HT1080 (cell line): ENCODE measurements at regions not wholly inside any gene's neighbourhood (a gene's known extent, or its start where the extent isn't known, plus 50 kb on each side); places are given as distances from the start of the nearest gene placed in this dataset.
A peak's percentile ranks its signal among the peaks of the same experiment; 100 is the strongest.
"Not testable (repeated sequence)": the region's sequence is repeated elsewhere in the genome, so short reads cannot be mapped to it uniquely, and the experiment has no call there.

Experiments used
- DNase-seq: peaks from one replicate; pipeline ENCODE4 v3.0.0-alpha.2; 2015; ENCODE audit warnings: low read depth

GRCh38 chr2:139721411-139721995 is 941.3 kb upstream of the NXPH2 start:
- DNase-seq, result no peak

DNA sequence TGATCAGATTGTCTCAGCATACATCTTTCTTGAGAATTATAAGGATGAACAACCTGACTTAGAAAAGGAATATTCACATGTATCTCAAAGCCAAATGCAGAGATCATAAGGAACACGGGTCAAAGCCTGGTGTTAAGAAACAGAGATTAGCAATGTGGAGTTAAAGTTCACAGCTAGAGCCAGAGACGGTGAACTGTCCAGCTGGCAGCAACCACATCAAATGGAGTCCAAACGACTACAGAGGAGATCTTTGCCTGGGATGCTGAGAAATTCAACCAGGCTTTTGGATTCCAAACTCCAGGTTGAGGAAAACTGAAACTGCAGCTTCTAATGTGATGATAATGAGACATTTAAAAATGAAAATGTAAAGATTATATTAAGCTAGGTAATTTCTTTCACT is 939.9 kb upstream of the NXPH2 start:
- DNase-seq, result no peak

GRCh38 chr2:139704606-139705005 is 924.4 kb upstream of the NXPH2 start:
- no peak for DNase-seq

DNA sequence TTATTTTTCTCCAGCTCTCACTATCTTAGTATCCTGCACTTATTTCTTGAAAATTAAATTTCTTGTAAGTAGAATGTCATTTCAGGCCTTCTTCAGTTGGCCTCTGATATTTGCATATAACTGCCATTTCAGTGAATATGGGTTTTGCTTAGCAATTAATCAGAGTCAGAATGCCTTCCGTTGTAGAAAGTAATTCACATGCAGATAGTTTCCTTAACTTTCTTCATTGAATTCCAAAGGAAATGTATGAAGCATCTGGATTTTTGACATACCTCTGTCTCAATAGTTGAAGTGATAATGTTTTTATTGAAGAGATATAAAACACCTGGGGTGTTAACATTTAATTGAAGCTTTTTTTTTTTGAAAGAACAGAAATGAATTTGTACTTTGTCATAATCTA is 914.1 kb upstream of the NXPH2 start:
- no peak for DNase-seq

DNA sequence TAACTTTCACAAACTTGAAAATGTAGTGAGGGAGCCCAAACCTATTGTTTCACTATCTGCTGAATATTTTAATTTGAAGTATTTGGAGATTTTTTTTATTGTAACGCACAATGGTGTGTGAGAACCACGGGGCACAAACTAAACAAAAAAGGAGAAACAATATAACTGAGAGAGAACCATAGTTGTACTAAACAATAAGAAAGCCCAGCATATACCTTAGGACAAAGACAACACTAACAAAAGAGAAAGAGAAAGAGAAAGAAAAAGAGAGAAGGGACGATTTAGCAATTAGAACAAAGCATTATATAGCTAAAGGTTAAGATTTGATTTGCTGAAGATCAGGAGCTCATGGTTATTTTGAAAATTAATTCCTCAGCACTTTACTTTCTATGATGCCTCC is 906.0 kb upstream of the NXPH2 start:
- DNase-seq, result no peak

- no peak for DNase-seq
Observed at GRCh38 chr2:139685090-139685983, 905.1 kb upstream of the NXPH2 start.

- no peak for DNase-seq
Observed at GRCh38 chr2:139684286-139684860, 904.2 kb upstream of the NXPH2 start.

GRCh38 chr2:139674577-139674976 is 894.4 kb upstream of the NXPH2 start:
- no peak for DNase-seq

DNA sequence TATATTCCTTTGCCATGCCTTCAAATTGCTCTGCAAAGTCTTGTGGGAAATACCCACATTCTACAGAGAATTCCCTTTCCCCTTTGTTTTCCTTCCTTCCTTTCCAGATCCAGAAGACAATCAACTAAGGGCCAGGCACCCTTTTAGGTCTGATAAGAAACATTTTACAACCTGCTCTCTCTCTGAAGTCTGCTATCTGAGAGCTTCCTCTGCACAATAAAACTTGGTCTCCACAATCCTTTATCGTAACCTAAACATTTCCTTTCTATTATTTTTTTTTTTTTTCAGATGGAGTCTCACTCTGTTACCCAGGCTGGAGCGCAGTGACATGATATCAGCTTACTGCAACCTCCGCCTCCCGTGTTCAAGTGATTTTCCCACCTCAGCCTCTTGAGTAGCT is 893.3 kb upstream of the NXPH2 start:
- DNase-seq, result not testable (repeated sequence)

GRCh38 chr2:139669675-139670074 is 889.5 kb upstream of the NXPH2 start:
- no peak for DNase-seq

DNA sequence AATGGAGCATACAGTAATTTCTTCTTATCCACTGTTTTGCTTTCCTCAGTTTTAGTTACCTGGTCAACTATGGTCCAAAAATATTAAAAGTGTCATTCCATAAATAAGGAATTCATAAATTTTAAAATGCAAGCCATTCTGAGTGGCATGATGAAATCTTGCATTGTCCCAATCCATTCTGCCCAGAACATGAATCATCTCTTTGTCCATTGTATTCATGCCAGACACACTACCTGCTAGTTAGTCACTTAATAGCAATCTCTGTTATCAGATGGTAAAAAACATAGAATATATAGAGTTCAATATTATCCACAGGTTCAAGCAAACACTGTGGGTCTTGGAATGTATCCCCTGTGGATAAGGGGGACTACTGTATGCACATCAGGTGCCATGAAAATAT is 872.2 kb upstream of the NXPH2 start:
- peak; percentile 59 for DNase-seq

DNA sequence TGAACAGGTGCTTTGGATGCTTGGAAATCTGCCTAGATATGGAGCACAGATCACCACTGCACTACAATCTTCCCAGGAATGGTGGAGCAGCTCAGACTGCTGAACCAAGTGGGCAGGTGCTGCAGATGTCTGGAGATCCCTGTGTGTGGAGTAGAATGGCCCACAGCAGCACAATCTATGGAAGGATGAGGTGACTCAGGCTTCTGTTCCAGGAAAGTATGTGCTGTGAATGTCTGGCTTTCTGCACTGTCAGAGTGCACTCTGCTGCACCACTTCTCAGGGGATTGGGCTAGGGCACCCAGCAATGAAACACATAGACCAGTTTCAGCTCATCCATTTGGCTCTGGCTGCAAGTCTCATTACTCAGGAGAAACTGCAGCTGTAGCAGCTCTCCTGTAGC is 865.4 kb upstream of the NXPH2 start:
- DNase-seq, result no peak

DNA sequence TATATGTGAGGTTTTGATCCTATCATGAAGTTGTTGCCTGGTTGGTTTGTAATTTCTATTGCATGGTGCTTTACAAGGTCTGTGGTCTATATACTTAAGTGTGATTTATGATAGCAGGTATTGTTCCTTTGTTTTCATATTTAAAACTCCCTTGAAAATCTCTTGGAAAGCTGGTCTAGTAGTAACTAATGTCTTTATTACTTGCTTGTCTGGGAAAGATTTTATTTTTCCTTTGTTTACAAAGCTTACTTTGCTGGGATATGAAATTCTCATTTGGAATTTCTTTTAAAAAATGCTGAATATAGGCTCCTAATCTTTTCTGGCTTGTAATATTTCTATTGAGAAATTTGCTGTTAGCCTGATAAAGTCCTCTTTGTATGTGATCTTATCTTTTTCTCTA is 862.9 kb upstream of the NXPH2 start:
- DNase-seq, result no peak

GRCh38 chr2:139631966-139632365 is 851.8 kb upstream of the NXPH2 start:
- DNase-seq, result no peak

DNA sequence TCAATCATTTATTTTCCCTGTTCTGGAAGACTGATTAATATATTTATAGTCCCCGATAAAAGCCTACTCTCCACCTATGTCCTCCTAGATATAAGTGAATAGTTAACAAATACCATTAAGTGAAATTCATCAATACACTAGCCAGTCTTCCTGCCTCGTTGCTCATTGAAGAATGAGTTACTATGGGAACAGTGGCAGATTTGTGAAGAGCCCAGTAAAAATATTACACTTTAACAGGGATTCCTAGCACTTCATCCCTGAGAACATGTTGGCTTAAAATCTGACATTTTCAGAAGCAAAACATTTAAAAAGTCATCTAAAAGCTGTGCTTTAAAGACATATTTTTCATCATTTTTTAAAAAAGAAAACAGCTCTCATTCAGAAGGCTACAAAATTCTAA is 848.7 kb upstream of the NXPH2 start:
- DNase-seq, result no peak

DNA sequence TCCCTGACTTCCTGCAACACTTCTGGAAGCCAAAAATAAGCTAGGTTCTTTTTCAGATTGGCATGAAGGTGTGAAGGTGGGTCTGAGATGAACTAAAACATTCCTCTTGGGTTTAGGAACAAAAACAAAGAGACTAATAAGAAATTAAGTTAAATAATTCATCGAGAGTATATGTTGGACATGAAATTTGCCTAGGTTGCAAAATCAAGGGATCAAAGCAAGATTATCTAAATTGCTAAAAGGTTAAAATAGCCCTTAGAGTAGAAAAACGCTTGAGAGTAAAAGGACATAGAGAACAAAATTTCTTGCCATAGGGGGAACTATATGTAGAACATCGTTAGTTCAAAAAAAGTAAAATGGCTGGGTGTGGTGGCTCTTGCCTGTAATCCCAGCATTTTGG is 845.9 kb upstream of the NXPH2 start:
- DNase-seq, result no peak

- peak; percentile 18 for DNase-seq
Observed at GRCh38 chr2:139622691-139623090, 842.5 kb upstream of the NXPH2 start.

DNA sequence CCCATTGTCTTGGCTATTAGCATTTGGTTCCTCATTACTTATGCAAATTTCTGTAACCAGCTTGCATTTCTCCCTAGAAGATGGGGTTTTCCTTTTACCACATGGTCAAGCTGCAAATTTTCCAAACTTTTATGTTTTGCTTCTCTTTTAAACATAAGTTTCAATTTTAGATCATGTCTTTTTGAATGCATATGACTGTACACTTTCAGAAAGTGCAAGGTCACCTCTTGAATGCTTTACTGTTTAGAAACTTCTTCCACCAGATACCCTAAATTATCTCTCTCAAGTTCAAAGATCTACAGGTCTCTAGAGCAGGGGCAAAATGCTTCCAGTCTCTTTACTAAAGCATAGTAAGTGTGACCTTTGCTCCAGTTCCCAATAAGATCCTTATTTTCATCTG is 837.6 kb upstream of the NXPH2 start:
- no peak for DNase-seq

GRCh38 chr2:139613264-139613663 is 833.1 kb upstream of the NXPH2 start:
- DNase-seq, result no peak

- DNase-seq, result no peak
Observed at GRCh38 chr2:139610512-139610911, 830.3 kb upstream of the NXPH2 start.

GRCh38 chr2:139609109-139609508 is 828.9 kb upstream of the NXPH2 start:
- DNase-seq, result no peak

GRCh38 chr2:139605668-139606067 is 825.5 kb upstream of the NXPH2 start:
- DNase-seq, result no peak

GRCh38 chr2:139600166-139600565 is 820.0 kb upstream of the NXPH2 start:
- DNase-seq, result no peak
